Kidney (tissue), 13 donors: ENCODE measurements at regions not wholly inside any gene's neighbourhood (a gene's known extent, or its start where the extent isn't known, plus 50 kb on each side); places are given as distances from the start of the nearest gene placed in this dataset.

Experiments
- DNase-seq, 5 donors: peaks; one replicate each; pipeline ENCODE4 v3.0.0-alpha.2; 2013 to 2020
- FAIRE-seq: peaks from 2 replicates; lab custom pipeline; 2012; peaks lifted over from hg19 to GRCh38; lab: Jason Lieb, UNC
- H3K27ac ChIP-seq, 2 donors: one replicate each; pipeline ENCODE4 v1.7.0; 2013; ENCODE audit warnings: low read depth in 2 of 2, low read length in 2 of 2, inconsistent platforms in 1 of 2
- H3K27me3 ChIP-seq: one replicate; pipeline ENCODE4 v1.7.1; 2013; ENCODE audit warnings: low read length, inconsistent platforms; ENCODE audit not compliant: control insufficient read depth, insufficient read depth
- H3K36me3 ChIP-seq, 3 donors: one replicate each; pipeline versions ENCODE4 v1.7.0 to v1.7.1; 2013; ENCODE audit warnings: low read length in 3 of 3, control low read depth in 1 of 3, inconsistent platforms in 1 of 3; ENCODE audit not compliant: insufficient read depth in 3 of 3, control insufficient read depth in 2 of 3
- H3K4me1 ChIP-seq, 3 donors: one replicate each; pipeline versions ENCODE4 v1.7.0 to v1.7.1; 2013; ENCODE audit warnings: low read length in 3 of 3, inconsistent platforms in 1 of 3, low read depth in 1 of 3; ENCODE audit not compliant: control insufficient read depth in 2 of 3, insufficient read depth in 2 of 3
- H3K4me3 ChIP-seq, 3 donors: one replicate each; pipeline versions ENCODE4 v1.7.0 to v1.8.1; 2013; ENCODE audit warnings: low read length in 3 of 3, control low read depth in 1 of 3, inconsistent platforms in 1 of 3
- H3K9ac ChIP-seq, 3 donors: one replicate each; pipeline versions ENCODE4 v1.7.0 to v1.7.1; 2013; ENCODE audit warnings: low read length in 3 of 3, control low read depth in 1 of 3, inconsistent platforms in 1 of 3
- H3K9me3 ChIP-seq, 3 donors: one replicate each; pipeline versions ENCODE4 v1.7.0 to v1.7.1; 2013; ENCODE audit warnings: low read length in 3 of 3, control low read depth in 1 of 3, inconsistent platforms in 1 of 3; ENCODE audit not compliant: control insufficient read depth in 2 of 3, insufficient read depth in 1 of 3
- intact Hi-C: fragments of 100-400 bp; cut with DNase I; formaldehyde crosslinking; loops from one replicate; pipeline ENCODE4 v1.11.1; 2022
- TF ChIP-seq, protein P1 (sequence below): IDR thresholded peaks from 3 replicates; pipeline ENCODE4 v1.5.1; 2012; ENCODE audit warnings: mild to moderate bottlenecking, moderate library complexity, borderline replicate concordance; ENCODE audit not compliant: insufficient read depth; ENCODE audit errors: extremely low read depth
- donor health status: control.
- donor health status: control.
- donor health status: control.
- donor health status: control.
- donor health status: control.
- donor health status: DM: yes; HTN: yes; CAD: no.
- donor health status: Normal renal cell carcinoma (clear cell type).

DNA sequence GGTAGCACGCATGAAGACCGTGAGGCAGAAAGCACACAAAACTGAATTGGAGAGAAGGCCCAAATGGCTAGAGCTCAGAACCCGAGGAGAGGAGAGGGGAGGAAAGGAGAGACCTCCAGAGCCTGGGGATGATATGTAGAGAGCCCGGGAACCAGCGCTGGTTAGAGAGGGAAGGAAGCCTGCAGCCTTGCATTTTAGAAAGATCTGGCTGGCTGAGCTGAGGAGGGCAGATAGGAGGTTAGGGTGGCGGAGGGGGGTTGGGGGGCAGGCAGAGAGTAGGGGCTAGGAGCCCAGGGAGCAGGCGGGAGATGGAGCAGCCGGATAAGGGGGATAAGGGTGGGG lies 127.2 kb downstream of the C9orf50 start:
- peak in 1 of 5 donors; percentile 38 for DNase-seq
- FAIRE-seq, result no peak
- TF ChIP-seq, protein P1, sequence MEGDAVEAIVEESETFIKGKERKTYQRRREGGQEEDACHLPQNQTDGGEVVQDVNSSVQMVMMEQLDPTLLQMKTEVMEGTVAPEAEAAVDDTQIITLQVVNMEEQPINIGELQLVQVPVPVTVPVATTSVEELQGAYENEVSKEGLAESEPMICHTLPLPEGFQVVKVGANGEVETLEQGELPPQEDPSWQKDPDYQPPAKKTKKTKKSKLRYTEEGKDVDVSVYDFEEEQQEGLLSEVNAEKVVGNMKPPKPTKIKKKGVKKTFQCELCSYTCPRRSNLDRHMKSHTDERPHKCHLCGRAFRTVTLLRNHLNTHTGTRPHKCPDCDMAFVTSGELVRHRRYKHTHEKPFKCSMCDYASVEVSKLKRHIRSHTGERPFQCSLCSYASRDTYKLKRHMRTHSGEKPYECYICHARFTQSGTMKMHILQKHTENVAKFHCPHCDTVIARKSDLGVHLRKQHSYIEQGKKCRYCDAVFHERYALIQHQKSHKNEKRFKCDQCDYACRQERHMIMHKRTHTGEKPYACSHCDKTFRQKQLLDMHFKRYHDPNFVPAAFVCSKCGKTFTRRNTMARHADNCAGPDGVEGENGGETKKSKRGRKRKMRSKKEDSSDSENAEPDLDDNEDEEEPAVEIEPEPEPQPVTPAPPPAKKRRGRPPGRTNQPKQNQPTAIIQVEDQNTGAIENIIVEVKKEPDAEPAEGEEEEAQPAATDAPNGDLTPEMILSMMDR, result no peak
- no peaks in the 10 kb centered on the region for H3K27me3 ChIP-seq
- peaks cover 11 to 71% (median 49%) of the 10 kb centered on the region in 3 donors for H3K4me1 ChIP-seq
- peaks cover 0 to 6% (median 3%) of the 10 kb centered on the region in 3 donors for H3K36me3 ChIP-seq
- H3K27ac ChIP-seq, result peak overlapping the region; percentile 100
- H3K9me3 ChIP-seq, result no peaks in the 10 kb centered on the region
- H3K4me3 ChIP-seq, result no peak overlapping the region
- peak overlapping the region in 1 of 3 donors; percentile 59 for H3K9ac ChIP-seq
- intact Hi-C loops, result loop anchor here (10.0 kb wide), 1 partner anchor 111 kb away; no protein-coding TSS in a partner anchor

DNA sequence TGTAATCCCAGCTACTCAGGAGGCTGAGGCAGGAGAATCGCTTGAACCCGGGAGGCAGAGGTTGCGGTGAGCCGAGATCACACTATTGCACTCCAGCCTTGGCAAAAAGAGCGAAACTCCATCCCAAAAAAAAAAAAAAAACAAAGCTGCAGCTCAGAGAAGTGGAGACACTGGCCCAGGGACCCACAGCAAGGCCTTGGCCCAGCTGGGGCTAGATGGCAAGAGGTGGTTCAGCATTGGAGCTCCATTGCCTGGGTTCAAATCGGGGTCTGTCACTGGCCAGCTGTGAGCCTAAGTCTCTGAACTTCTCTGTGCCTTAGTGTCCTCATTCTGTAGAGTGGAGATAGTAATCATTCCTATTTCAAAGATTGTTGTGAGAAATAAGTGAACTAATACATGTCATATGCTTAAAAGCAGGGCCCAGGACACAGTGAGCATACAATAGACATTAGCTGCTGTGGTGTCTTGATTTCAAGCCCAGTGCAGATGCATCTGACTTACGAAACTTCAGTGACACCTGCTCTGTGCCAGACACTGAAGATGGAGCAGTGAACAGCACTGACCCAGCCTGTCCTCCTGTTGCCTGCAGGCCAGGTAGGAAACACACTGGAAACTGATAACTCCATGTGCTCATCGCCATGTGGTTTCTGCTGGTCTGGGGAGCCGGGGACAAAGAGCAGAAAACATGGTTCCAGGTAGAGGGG lies 127.7 kb downstream of the C9orf50 start:
- intact Hi-C loops, result loop anchor here (10.0 kb wide), 1 partner anchor 112 kb away; no protein-coding TSS in a partner anchor
- H3K27ac ChIP-seq, result peak overlapping the region; percentile 100

GRCh38 chr9:129491487-129491855 lies 129.4 kb downstream of the C9orf50 start:
- Histone ChIP-seq H3K27me3 (no peaks in the 10 kb centered on the region), H3K4me3 (peak overlapping the region in 2 of 3 donors; percentile 58 to 73), H3K9me3 (no peaks in the 10 kb centered on the region), H3K27ac (peak overlapping the region; percentile 99 to 100), H3K9ac (peak overlapping the region in 2 of 3 donors; percentile 64 to 90), H3K4me1 (peaks cover 3 to 69% (median 54%) of the 10 kb centered on the region in 3 donors), H3K36me3 (peaks cover 0 to 6% (median 3%) of the 10 kb centered on the region in 3 donors)
- FAIRE-seq, result no peak
- DNase-seq, result peak in 2 of 5 donors; percentile 48 to 91
- intact Hi-C loops, result loop anchor here (10.0 kb wide), 1 partner anchor 113 kb away; no protein-coding TSS in a partner anchor
- TF ChIP-seq, protein P1, result no peak

More for the DNA sequence above, 127.7 kb downstream of the C9orf50 start:
- no peak for DNase-seq
- peaks cover 7 to 66% (median 44%) of the 10 kb centered on the region in 3 donors for H3K4me1 ChIP-seq
- peaks cover 0 to 6% (median 3%) of the 10 kb centered on the region in 3 donors for H3K36me3 ChIP-seq
- peak overlapping the region in 2 of 3 donors; percentile 57 to 72 for H3K9ac ChIP-seq
- FAIRE-seq, result no peak
- no peaks in the 10 kb centered on the region for H3K27me3 ChIP-seq
- peak overlapping the region in 1 of 3 donors; percentile 4 for H3K4me3 ChIP-seq
- no peaks in the 10 kb centered on the region for H3K9me3 ChIP-seq
- TF ChIP-seq, protein P1, result no peak
